Dendritic cell treated with granulocyte-macrophage colony-stimulating factor and Interleukin-4, amounts not matched to agents 40 ng/mL and 50 ng/mL, for 4 days (primary cell): ENCODE measurements at regions not wholly inside any gene's neighbourhood (a gene's known extent, or its start where the extent isn't known, plus 50 kb on each side); places are given as distances from the start of the nearest gene placed in this dataset.
"Not testable (repeated sequence)": the region's sequence is repeated elsewhere in the genome, so short reads cannot be mapped to it uniquely, and the experiment has no call there.

Experiments
- H3K27ac Mint-ChIP-seq: one replicate; pipeline ENCODE4 v1.8.0; 2022; ENCODE audit warnings: mild to moderate bottlenecking, mixed read lengths
- H3K27me3 Mint-ChIP-seq: one replicate; pipeline ENCODE4 v1.8.0; 2022; ENCODE audit warnings: mild to moderate bottlenecking, mixed read lengths
- H3K36me3 Mint-ChIP-seq: one replicate; pipeline ENCODE4 v1.8.0; 2022; ENCODE audit warnings: low read depth, mixed read lengths
- H3K4me1 Mint-ChIP-seq: one replicate; pipeline ENCODE4 v1.8.0; 2022; ENCODE audit warnings: low read depth, mixed read lengths
- H3K4me3 Mint-ChIP-seq: one replicate; pipeline ENCODE4 v1.8.0; 2022; ENCODE audit warnings: mild to moderate bottlenecking, moderate library complexity, mixed read lengths
- H3K9me3 Mint-ChIP-seq: one replicate; pipeline ENCODE4 v1.8.0; 2022; ENCODE audit warnings: mixed read lengths
- intact Hi-C: fragments of 100-400 bp; cut with micrococcal nuclease; formaldehyde crosslinking; loops from one replicate; pipeline ENCODE4 v1.15.0; 2022

DNA sequence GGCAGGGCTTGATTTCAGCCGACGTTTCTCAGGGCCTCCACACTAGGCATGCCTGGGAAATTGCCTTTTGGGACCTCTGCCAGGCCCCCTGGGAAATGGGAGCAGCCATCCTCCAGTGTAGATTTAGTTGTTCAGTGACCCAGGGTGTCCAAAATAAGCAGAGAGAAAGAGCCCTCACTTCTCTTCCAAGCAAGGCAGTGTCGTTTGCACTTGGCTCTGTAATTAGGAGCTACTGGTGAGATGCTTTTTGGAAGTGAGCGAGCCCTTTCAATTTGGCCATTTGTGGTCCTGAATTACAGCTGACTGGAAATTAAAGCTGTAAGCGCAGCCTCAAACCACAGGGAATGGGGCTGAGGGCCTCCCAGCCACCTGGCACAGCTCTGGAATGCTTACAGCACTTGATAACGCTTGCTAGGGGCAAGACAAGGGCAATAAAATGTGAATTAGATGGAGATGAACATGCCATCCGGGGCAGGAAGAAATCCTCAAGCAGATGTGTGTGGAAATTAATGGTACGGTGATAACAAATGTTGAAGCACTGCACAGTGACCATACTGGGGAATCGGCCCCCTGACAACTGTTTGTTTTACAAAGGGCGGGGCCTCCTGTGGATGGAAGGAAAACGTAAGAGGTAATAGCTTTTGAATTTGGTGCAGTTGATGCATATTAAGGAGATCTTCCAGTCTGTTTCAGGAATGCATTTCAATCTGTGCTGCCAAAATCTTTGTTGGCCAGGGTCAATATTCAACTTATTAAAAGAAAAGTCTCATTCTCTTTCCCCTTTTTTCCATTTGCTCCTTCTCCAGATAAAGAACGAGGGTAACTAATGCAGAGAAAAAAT is 173.1 kb downstream of the UXS1 start:
- no peak overlapping the region for H3K27ac Mint-ChIP-seq
- no peak overlapping the region for H3K4me3 Mint-ChIP-seq
- H3K9me3 Mint-ChIP-seq: no peaks in the 10 kb centered on the region
- no peaks in the 10 kb centered on the region for H3K27me3 Mint-ChIP-seq
- intact Hi-C loops: no loop called here
- H3K4me1 Mint-ChIP-seq: no peaks in the 10 kb centered on the region
- no peaks in the 10 kb centered on the region for H3K36me3 Mint-ChIP-seq

DNA sequence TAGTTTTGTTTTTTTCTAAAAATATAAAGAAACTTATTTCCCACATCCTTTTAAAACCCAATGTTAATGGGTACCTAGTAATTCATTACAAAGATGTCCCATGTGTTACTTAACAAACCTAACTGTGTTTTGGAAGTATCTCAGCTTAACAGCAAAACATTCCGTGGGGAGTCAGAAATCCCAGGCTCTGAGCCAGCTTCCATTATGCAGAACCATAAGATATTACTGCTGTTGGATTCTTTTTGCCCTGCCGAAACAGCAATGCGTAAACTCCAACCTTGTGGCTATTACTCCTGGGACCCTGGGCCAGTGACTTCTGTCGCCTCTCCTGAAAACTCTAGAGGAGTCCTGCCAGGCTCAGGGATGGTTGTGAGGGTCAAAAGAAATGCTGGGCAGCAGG is 174.1 kb downstream of the UXS1 start:
- Mint-ChIP-seq H3K9me3 (no peaks in the 10 kb centered on the region), H3K4me1 (no peaks in the 10 kb centered on the region), H3K27ac (no peak overlapping the region), H3K36me3 (no peaks in the 10 kb centered on the region), H3K27me3 (no peaks in the 10 kb centered on the region), H3K4me3 (no peak overlapping the region)
- intact Hi-C loops: no loop called here

DNA sequence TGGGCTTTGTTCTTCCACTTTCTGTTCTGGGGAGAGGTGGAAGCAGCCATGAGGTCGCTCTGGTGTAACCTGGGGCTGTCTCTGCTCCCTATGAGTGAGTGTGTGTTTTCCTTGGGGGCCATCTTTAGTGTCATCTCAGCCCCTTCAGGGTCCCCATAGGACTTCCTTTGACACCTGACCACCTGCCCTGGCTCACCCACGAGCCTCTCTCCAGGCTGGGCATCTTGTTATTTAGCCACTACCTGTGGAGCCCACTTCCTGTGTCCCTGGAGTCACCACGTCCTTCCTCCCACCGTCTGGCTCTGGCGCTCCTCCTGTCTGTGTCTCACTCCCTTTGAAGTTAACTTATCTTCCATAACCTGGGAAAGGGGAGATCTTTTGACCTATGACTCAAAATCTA is 176.0 kb downstream of the UXS1 start:
- H3K4me1 Mint-ChIP-seq: no peaks in the 10 kb centered on the region
- H3K36me3 Mint-ChIP-seq: no peaks in the 10 kb centered on the region
- H3K27me3 Mint-ChIP-seq: no peaks in the 10 kb centered on the region
- H3K27ac Mint-ChIP-seq: no peak overlapping the region
- no peaks in the 10 kb centered on the region for H3K9me3 Mint-ChIP-seq
- H3K4me3 Mint-ChIP-seq: no peak overlapping the region
- intact Hi-C loops: no loop called here

DNA sequence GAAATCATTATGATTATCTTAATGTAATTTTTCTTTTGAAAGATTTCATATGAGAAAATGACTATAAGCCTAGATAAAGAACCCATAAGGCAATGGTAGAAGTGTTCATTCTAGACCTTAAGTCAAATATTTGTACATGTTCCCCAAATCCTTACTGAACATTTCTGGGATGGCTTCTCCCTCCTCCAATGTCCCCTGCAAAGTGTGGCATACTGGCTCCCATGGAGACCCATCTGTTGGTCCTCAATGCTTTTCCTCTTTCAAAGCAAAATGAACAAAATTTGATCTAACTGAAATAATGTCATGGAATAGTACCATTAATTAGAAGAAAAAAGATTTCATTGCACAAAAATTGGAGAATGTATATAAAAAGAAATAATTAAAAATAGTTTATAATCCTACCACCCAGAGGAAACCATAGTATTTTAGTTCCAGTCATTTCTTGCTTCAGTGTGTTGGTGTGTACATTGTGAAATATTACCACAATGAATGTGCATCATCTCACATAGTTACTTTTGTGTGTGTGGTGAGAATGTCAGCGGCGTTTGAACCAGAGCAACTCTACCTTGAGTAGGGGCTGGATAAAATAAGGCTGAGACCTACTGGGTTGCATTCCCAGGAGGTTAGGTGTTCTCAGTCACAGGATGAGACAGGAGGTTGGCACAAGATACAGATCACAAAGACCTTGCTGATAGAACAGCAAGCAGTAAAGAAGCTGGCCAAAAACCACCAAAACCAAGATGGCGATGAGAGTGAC is 181.3 kb downstream of the UXS1 start:
- H3K4me1 Mint-ChIP-seq: no peaks in the 10 kb centered on the region
- intact Hi-C loops: no loop called here
- no peaks in the 10 kb centered on the region for H3K27me3 Mint-ChIP-seq
- H3K36me3 Mint-ChIP-seq: no peaks in the 10 kb centered on the region
- H3K9me3 Mint-ChIP-seq: peaks cover 14% of the 10 kb centered on the region
- no peak overlapping the region for H3K27ac Mint-ChIP-seq
- no peak overlapping the region for H3K4me3 Mint-ChIP-seq

DNA sequence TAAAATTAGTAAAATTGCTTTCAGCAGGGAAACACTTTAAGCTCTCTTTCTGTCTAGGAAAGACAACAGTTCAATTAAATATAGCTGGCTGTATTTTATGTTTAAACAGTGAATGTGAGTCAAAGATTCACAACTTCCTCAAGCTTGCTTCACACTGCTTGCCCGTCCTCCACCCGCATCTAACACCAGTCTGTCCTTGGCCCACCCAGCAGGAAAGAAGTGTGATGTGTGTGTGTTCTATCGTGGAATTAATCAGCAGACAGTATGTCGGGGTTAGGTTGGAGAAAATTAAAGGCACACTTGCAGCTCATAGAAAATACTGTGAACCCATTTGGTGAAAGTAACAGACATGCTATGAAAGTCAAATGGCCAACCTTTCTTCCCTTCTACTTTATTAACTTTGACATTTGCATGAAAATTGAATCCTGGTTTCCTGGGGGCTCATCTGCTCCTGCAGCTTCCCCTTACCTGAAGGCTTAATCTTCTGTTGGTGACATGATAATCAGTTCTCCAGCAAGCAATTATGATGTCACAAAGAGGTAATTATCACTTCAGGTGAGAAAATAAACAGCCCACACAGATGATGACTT is 182.0 kb downstream of the UXS1 start:
- H3K4me1 Mint-ChIP-seq: no peaks in the 10 kb centered on the region
- H3K27ac Mint-ChIP-seq: no peak overlapping the region
- intact Hi-C loops: no loop called here
- H3K9me3 Mint-ChIP-seq: peaks cover 20% of the 10 kb centered on the region
- H3K27me3 Mint-ChIP-seq: no peaks in the 10 kb centered on the region
- H3K4me3 Mint-ChIP-seq: no peak overlapping the region
- no peaks in the 10 kb centered on the region for H3K36me3 Mint-ChIP-seq

DNA sequence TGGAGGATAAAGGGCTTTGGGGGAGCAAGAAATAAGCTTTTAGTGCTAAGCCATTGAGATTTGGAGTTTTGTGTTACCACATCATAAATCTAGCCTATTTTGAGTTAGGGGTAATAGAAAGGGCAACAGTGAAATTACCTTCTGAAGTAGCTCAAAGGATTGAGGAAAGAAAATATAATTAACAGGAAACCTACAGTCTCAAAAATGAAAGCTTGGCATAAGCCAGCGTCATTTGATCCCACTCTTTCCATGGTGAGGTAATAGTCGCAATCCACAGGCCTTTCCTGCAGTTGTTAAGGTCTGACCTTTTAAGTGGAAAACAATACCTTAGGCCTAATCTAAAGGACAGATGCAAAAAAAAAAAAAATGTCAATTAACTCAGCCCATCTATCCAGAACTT is 182.7 kb downstream of the UXS1 start:
- intact Hi-C loops: no loop called here
- Mint-ChIP-seq H3K4me3 (no peak overlapping the region), H3K9me3 (peaks cover 28% of the 10 kb centered on the region), H3K27me3 (no peaks in the 10 kb centered on the region), H3K4me1 (no peaks in the 10 kb centered on the region), H3K36me3 (no peaks in the 10 kb centered on the region), H3K27ac (no peak overlapping the region)

DNA sequence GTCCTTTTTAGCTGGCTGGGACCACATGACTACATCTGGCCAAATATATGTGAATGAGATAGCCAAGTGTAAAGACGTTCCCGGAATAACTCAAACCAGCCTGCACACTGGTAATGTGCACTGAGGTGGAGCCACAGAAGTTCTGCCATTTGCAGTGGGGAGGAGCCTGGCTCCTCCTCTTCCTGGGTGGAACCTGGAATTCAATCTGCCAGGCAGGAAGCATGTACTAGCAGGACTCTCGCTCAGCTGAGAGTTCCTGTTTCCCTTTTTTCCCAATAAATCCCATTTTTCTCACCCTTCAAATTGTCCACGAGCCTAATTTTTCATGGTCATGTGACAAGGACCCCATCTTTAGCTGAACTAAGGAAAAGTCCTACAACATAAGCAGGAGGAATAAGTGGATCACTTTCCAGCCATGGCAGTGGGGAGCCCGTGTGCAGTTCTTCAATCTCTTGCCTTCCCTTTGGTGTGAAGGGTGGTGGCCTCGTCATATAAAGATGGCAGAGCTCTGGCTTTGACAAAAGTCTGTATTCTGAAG is 183.2 kb downstream of the UXS1 start:
- Mint-ChIP-seq H3K27ac (no peak overlapping the region), H3K4me3 (no peak overlapping the region), H3K4me1 (no peaks in the 10 kb centered on the region), H3K36me3 (no peaks in the 10 kb centered on the region), H3K27me3 (no peaks in the 10 kb centered on the region), H3K9me3 (peaks cover 33% of the 10 kb centered on the region)
- intact Hi-C loops: no loop called here

DNA sequence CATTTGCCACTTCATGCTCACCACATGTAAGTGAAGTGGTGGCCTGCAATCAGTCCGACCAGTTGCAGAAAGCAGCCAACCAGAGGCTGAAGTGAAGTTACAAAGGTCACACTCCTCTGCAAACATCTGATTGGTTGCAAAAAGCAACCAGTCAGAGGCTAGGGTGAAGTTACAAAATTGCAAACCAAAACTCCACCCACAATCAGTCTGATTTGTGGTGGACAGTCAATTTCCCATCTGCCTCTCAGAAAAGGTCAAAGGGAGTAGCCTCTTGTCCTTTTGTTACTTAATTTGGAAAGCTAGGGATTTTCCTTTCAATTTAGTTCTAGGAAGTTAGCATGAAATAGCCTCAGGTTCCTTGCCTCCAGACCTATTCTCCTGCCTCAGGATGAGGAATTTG is 185.0 kb downstream of the UXS1 start:
- no peak overlapping the region for H3K27ac Mint-ChIP-seq
- intact Hi-C loops: no loop called here
- H3K4me1 Mint-ChIP-seq: no peaks in the 10 kb centered on the region
- H3K9me3 Mint-ChIP-seq: peaks cover 50% of the 10 kb centered on the region
- H3K36me3 Mint-ChIP-seq: no peaks in the 10 kb centered on the region
- H3K4me3 Mint-ChIP-seq: no peak overlapping the region
- H3K27me3 Mint-ChIP-seq: no peaks in the 10 kb centered on the region

DNA sequence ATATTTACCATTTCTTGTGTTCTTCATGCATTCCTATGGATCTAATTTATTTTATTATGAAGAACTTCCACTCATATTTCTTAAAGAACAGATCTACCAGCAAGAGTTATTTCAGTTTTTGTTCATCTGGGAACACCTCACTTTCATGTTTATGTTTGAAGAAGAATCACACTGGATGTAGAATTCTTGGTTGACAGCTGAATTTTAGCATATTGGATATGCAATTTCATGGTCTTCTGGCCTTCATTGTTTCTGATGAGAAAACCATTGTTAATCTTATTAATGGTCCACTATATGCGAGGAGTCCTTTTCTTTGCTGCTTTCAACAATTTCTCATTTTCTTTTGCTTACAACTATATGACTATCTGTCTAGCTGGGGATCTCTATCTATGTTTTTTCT is 189.2 kb downstream of the UXS1 start:
- Mint-ChIP-seq H3K9me3 (peaks cover 81% of the 10 kb centered on the region), H3K4me1 (no peaks in the 10 kb centered on the region), H3K27me3 (no peaks in the 10 kb centered on the region), H3K27ac (no peak overlapping the region), H3K36me3 (no peaks in the 10 kb centered on the region), H3K4me3 (no peak overlapping the region)
- intact Hi-C loops: no loop called here

DNA sequence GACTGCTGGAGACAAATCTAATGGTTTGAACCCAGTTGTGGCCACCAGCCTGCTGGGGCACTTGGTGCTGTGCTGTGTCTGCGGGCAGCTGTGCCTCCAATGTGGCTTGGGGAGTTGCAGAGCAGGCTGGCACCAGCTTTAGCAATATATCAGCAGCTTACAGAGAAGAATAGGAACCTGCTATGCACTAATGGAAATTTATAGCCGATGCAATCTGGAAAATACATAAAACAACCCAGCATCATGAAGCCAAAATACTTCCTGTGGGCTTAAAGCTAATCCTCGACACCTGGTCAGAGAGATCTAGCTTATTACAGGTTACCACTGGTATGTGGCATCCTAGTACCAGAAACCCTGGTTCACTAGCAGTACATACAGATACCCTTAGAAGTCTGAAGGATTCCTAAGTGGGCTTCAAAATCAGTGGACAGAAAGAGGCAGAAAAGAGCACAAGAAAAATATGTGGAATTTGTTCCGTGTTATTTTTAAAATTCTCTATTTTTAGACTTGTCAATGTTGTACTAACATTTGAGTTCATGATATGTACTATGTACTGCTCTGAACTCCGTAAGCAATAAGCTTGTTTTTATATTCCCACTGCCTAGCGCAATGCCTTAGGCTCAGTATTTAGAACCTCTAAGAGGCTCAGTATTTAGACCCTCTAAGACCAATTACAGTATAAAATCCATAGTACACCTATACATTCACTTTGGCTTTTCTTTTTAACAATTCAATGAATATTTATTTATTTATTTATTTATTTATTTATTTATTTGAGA is 194.7 kb downstream of the UXS1 start:
- H3K4me1 Mint-ChIP-seq: no peaks in the 10 kb centered on the region
- no peaks in the 10 kb centered on the region for H3K27me3 Mint-ChIP-seq
- H3K36me3 Mint-ChIP-seq: no peaks in the 10 kb centered on the region
- no peak overlapping the region for H3K27ac Mint-ChIP-seq
- no peak overlapping the region for H3K4me3 Mint-ChIP-seq
- intact Hi-C loops: no loop called here
- peaks cover 64% of the 10 kb centered on the region for H3K9me3 Mint-ChIP-seq

GRCh38 chr2:105997711-105998110 is 196.4 kb downstream of the UXS1 start:
- no peaks in the 10 kb centered on the region for H3K27me3 Mint-ChIP-seq
- H3K36me3 Mint-ChIP-seq: no peaks in the 10 kb centered on the region
- peaks cover 72% of the 10 kb centered on the region for H3K9me3 Mint-ChIP-seq
- no peak overlapping the region for H3K27ac Mint-ChIP-seq
- no peak overlapping the region for H3K4me3 Mint-ChIP-seq
- H3K4me1 Mint-ChIP-seq: no peaks in the 10 kb centered on the region
- intact Hi-C loops: no loop called here

DNA sequence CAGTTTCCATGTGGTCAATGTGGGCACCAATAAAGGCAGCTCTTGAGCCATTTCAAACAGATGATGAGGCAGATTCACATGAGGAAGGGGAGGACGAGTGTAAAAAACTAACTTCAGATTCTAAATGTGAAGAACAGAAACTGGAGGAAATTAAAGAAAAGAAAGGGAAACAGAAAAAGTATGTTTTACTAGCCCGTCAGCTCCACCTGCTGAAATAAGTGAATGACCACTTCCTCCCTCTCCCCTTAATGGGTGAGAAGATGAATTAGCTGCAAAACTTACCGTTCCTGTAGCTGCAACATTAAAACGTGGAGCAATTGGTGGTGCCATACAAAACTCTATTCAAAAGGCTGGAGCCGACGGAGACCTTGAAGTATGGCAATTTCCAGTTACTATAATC is 203.5 kb downstream of the UXS1 start:
- Mint-ChIP-seq H3K27me3 (no peaks in the 10 kb centered on the region), H3K36me3 (no peaks in the 10 kb centered on the region), H3K9me3 (peaks cover 88% of the 10 kb centered on the region), H3K27ac (no peak overlapping the region), H3K4me3 (no peak overlapping the region), H3K4me1 (no peaks in the 10 kb centered on the region)
- intact Hi-C loops: no loop called here

DNA sequence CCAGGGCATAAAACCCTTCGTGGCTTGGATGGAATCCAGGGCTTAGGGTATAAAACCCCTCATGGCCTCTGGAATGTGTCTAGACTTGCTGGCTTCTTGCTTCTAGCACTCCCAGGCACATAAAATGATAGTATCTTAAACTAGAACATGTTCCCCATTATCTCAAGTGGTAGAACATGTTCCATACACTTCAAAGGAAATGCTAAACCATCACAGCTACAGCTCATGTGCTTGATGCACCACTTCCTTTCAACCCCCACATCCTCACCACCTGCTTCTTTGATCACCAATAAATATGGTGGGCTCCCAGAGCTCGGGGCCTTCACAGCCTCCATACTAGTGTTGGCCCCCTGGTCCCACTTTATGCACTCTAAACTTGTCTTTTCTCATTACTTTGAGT is 204.3 kb downstream of the UXS1 start:
- peaks cover 94% of the 10 kb centered on the region for H3K9me3 Mint-ChIP-seq
- H3K27me3 Mint-ChIP-seq, H3K4me1 Mint-ChIP-seq, H3K36me3 Mint-ChIP-seq, H3K4me3 Mint-ChIP-seq, intact Hi-C loops, H3K27ac Mint-ChIP-seq: not testable (repeated sequence)

DNA sequence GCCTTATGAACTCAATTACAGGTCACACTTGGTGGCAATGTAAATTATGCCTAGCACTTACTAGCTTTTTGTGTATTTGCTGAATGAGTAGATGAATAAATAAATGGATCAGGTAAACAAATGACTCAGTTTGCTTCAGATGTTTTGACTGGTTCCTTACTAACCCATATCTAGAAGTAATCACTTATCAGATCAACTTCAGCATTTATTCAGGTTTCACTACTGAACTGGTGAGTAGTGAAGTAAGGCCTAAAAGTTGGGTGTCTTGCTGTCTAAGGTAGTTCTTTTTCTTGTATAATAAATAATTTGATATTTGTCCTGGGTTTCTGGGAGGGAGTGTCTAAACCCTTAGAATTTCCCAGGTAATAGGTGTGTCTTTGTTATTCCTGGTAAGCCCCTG is 205.0 kb downstream of the UXS1 start:
- intact Hi-C loops: no loop called here

More for the DNA sequence above, 205.0 kb downstream of the UXS1 start:
- Mint-ChIP-seq H3K27me3 (no peaks in the 10 kb centered on the region), H3K4me3 (no peak overlapping the region), H3K9me3 (peaks cover 91% of the 10 kb centered on the region), H3K27ac (no peak overlapping the region), H3K36me3 (no peaks in the 10 kb centered on the region), H3K4me1 (no peaks in the 10 kb centered on the region)
